ENCODE measurements at regions not wholly inside any gene's neighbourhood (a gene's known extent, or its start where the extent isn't known, plus 50 kb on each side); places are given as distances from the start of the nearest gene placed in this dataset.

- TF ChIP-seq ZNF384 (IDR thresholded peaks at IDR 0.05; ENCODE audit: borderline replicate concordance, low read depth, low read length) = no peak
- no peak for TF ChIP-seq IRF3 (IDR thresholded peaks at IDR 0.05)
- TF ChIP-seq BCL11A (IDR thresholded peaks at IDR 0.05; ENCODE audit: low read depth, low read length) = no peak
These were observed 1140.9 kb upstream of the C9orf72 start (continued) for GRCh38 chr9:28714188-28714587.

- Histone ChIP-seq H3K9me3 (replicated peaks; ENCODE audit: control insufficient read depth, insufficient read depth, low read length) (no peaks in the 10 kb centered on the region), H3K27ac (ENCODE audit: control insufficient read depth, insufficient read depth) (no peak overlapping the region), H3K4me1 (ENCODE audit: control insufficient read depth, insufficient read depth, low read length) (no peaks in the 10 kb centered on the region), H3K79me2 (ENCODE audit: control insufficient read depth, insufficient read depth, low read length) (no peaks in the 10 kb centered on the region), H3K4me3 (no peak overlapping the region), H2AFZ (ENCODE audit: control insufficient read depth, low read depth, low read length) (no peak overlapping the region), H4K20me1 (ENCODE audit: control insufficient read depth, insufficient read depth) (no peaks in the 10 kb centered on the region), H3K36me3 (ENCODE audit: control insufficient read depth in 2 of 2, insufficient read depth in 2 of 2, low read length in 1 of 2) (no peaks in the 10 kb centered on the region), H3K9ac (ENCODE audit: control insufficient read depth, insufficient read depth, low read length) (no peak overlapping the region), H3K27me3 (replicated peaks in 1 of 2; ENCODE audit: control insufficient read depth in 2 of 2, insufficient read depth in 2 of 2, low read length in 1 of 2) (no peaks in the 10 kb centered on the region), H3K4me2 (ENCODE audit: control insufficient read depth, insufficient read depth) (no peak overlapping the region)
- intact Hi-C loops (cut with micrococcal nuclease; ENCODE audit: unreplicated experiment) = no loop called here
- FAIRE-seq (no peak), DNase-seq (ENCODE audit: low read depth, low spot score) (no peak), ATAC-seq (no peak)
- in situ Hi-C loops (cut with MboI) = no loop called here
- SMC1A ChIA-PET (ENCODE audit: uncharacterized antibody, unreplicated experiment) = interaction anchor here (0.6 kb wide), 1 partner anchor 923 kb away, joined by 3 read pairs; no protein-coding TSS in a partner anchor
- POLR2A ChIA-PET = no interaction called here
- 0% methylated on average over 1 of the region's 1 CpG for WGBS (ENCODE audit: insufficient coverage, insufficient replicate concordance, low lambda C conversion rate, missing lambda C conversion rate)
- TF ChIP-seq MYB (IDR thresholded peaks at IDR 0.05; ENCODE audit: borderline replicate concordance, low read depth, low read length) = no peak
- no peak for TF ChIP-seq KDM1A (IDR thresholded peaks at IDR 0.05; ENCODE audit: borderline replicate concordance)
- no peak for TF ChIP-seq PAX5 (IDR thresholded peaks at IDR 0.05; ENCODE audit: borderline replicate concordance, low read depth, low read length)
- no peak for TF ChIP-seq PBX3 (IDR thresholded peaks at IDR 0.05; ENCODE audit: insufficient replicate concordance, low read depth, low read length)
- no peak for TF ChIP-seq NBN (IDR thresholded peaks at IDR 0.05)
- TF ChIP-seq SMARCA5 (IDR thresholded peaks at IDR 0.05) = no peak
- no peak for TF ChIP-seq NFXL1 (IDR thresholded peaks at IDR 0.05; ENCODE audit: borderline replicate concordance)
- TF ChIP-seq NR2F1 (conservative IDR thresholded peaks at IDR 0.05) = no peak
- no peak for TF ChIP-seq SRF (IDR thresholded peaks at IDR 0.05; ENCODE audit: low read depth in 2 of 2, low read length in 2 of 2)
- no peak for TF ChIP-seq CREB1 (IDR thresholded peaks at IDR 0.05; ENCODE audit: low read depth)
- TF ChIP-seq FOS (IDR thresholded peaks at IDR 0.05; ENCODE audit: borderline replicate concordance, extremely low read depth, insufficient read length) = no peak
- no peak for TF ChIP-seq USF2 (IDR thresholded peaks at IDR 0.05; ENCODE audit: borderline replicate concordance, low read depth, low read length)
- no peak for TF ChIP-seq HCFC1 (IDR thresholded peaks at IDR 0.05; ENCODE audit: low read length)
- TF ChIP-seq IKZF2 (IDR thresholded peaks at IDR 0.05) = no peak
- no peak for TF ChIP-seq LARP7 (IDR thresholded peaks at IDR 0.05)
- no peak for TF ChIP-seq EED (IDR thresholded peaks at IDR 0.05; ENCODE audit: low read depth)
- no peak for TF ChIP-seq JUNB (IDR thresholded peaks at IDR 0.05)
- no peak for TF ChIP-seq STAT1 (conservative IDR thresholded peaks at IDR 0.05)
- TF ChIP-seq RAD51 (IDR thresholded peaks at IDR 0.05) = no peak
- no peak for TF ChIP-seq KLF5 (IDR thresholded peaks at IDR 0.05; ENCODE audit: partially characterized antibody)
- CTCF ChIA-PET = no interaction called here
- RAD21 ChIA-PET (ENCODE audit: unreplicated experiment) = no interaction called here
- BruUV-seq (replicated peaks) = no TSS peak
These were observed 1144.9 kb upstream of the C9orf72 start for GRCh38 chr9:28718226-28718625.
